HepG2 (cell line): ENCODE measurements at regions not wholly inside any gene's neighbourhood (a gene's known extent, or its start where the extent isn't known, plus 50 kb on each side); places are given as distances from the start of the nearest gene placed in this dataset.

Experiments used
- ATAC-seq: fragments of 200-7000 bp; cut with Tn5 transposase; 3 replicates; pipeline ENCODE4 v1.9.1; 2020; ENCODE audit warnings: mild to moderate bottlenecking, moderate library complexity
- BruUV-seq: library from RNA; stranded (reverse); fragments of 400-500 nt; replicated peaks from 2 replicates; lab custom pipeline; 2021; lab: Mats Ljungman, UMichigan
- CTCF ChIA-PET: fragments of 300-600 bp; formaldehyde crosslinking; extraction: SDS; loops from one replicate; lab custom pipeline; 2021; ENCODE audit warnings: low total read pairs, inconsistent platforms, low intra/inter-chr PET ratio; lab: Yijun Ruan, JAX
- POLR2A ChIA-PET: fragments of 350-600 bp; sonication (Branson Sonifier 250); formaldehyde crosslinking; loops from one replicate; lab custom pipeline; 2020; ENCODE audit warnings: antibody characterized with exemption, inconsistent platforms; lab: Yijun Ruan, JAX
- DNase-seq: peaks from one replicate; pipeline ENCODE4 v3.0.0-alpha.2; 2015; ENCODE audit warnings: low spot score
- FAIRE-seq: peaks from 3 replicates; lab custom pipeline; 2011; peaks lifted over from hg19 to GRCh38; lab: Jason Lieb, UNC
- H2AFZ ChIP-seq: one replicate; pipeline ENCODE4 v1.6.1; 2011; ENCODE audit warnings: low read length, inconsistent platforms
- H3K27ac ChIP-seq: fragments of 300-600 bp; 3 replicates; pipeline ENCODE4 v1.8.0; 2011; ENCODE audit warnings: mixed run types, mild to moderate bottlenecking, mixed read lengths, low read length, inconsistent platforms; ENCODE audit not compliant: insufficient read depth; ENCODE audit errors: extremely low read length
- H3K27me3 ChIP-seq, 2 experiments: fragments of 200-600 bp in 1 of 2; 2 replicates in 1 of 2; 3 replicates in 1 of 2; pipeline versions ENCODE4 v1.6.0 to v1.8.0; 2011; ENCODE audit warnings: low read length in 2 of 2, mild to moderate bottlenecking in 2 of 2, moderate library complexity in 2 of 2, inconsistent platforms in 1 of 2; ENCODE audit not compliant: insufficient read depth in 2 of 2, control insufficient read depth in 1 of 2
- H3K36me3 ChIP-seq, 2 experiments: fragments of 200-600 bp in 1 of 2; replicated peaks in 1 of 2; 2 replicates in 1 of 2; 3 replicates in 1 of 2; pipeline versions ENCODE4 v1.5.1 to v1.8.0; 2011; ENCODE audit warnings: low read length in 2 of 2, inconsistent platforms in 1 of 2; ENCODE audit not compliant: insufficient read depth in 2 of 2, control insufficient read depth in 1 of 2
- H3K4me1 ChIP-seq: 2 replicates; pipeline ENCODE4 v1.5.1; 2012; ENCODE audit warnings: low read length, inconsistent platforms; ENCODE audit not compliant: insufficient read depth
- H3K4me2 ChIP-seq: 2 replicates; pipeline ENCODE4 v1.6.0; 2011; ENCODE audit warnings: low read depth, low read length, inconsistent platforms
- H3K4me3 ChIP-seq, 3 experiments: fragments of 200-600 bp in 1 of 3; sonication (generic), shearing (Covaris generic) in 1 of 3; replicated peaks in 1 of 3; 2 replicates each; pipeline ENCODE4 v1.5.1; 2011 to 2016; ENCODE audit warnings: low read length in 3 of 3, inconsistent platforms in 2 of 3, low read depth in 2 of 3, mild to moderate bottlenecking in 2 of 3, control low read depth in 1 of 3, mixed read lengths in 1 of 3; ENCODE audit not compliant: insufficient read depth in 1 of 3
- H3K79me2 ChIP-seq: one replicate; pipeline ENCODE4 v1.6.1; 2011; ENCODE audit warnings: low read length, inconsistent platforms; ENCODE audit not compliant: insufficient read depth
- H3K9ac ChIP-seq: 2 replicates; pipeline ENCODE4 v1.6.0; 2011; ENCODE audit warnings: mild to moderate bottlenecking, low read depth, low read length, inconsistent platforms; ENCODE audit not compliant: insufficient read depth
- H3K9me3 ChIP-seq: 2 replicates; pipeline ENCODE4 v1.5.1; 2012; ENCODE audit warnings: mild to moderate bottlenecking, low read length
- H4K20me1 ChIP-seq: 2 replicates; pipeline ENCODE4 v1.6.0; 2011; ENCODE audit warnings: inconsistent platforms, mild to moderate bottlenecking, low read length, moderate library complexity; ENCODE audit not compliant: insufficient read depth
- ARNTL ChIP-seq: sonication (generic); formaldehyde crosslinking; IDR thresholded peaks from 2 replicates; pipeline ENCODE4 v1.4.0; 2020; ENCODE audit warnings: mild to moderate bottlenecking, missing genetic modification reagents
- EZH2 ChIP-seq: conservative IDR thresholded peaks from 2 replicates; pipeline ENCODE4 v1.6.1; 2012; ENCODE audit warnings: mild to moderate bottlenecking, low read depth, low read length, moderate library complexity
- NRL ChIP-seq: sonication (generic); formaldehyde crosslinking; IDR thresholded peaks from 2 replicates; pipeline ENCODE4 v1.5.0; 2020; ENCODE audit warnings: missing genetic modification reagents, mild to moderate bottlenecking, moderate library complexity, borderline replicate concordance
- RCOR2 ChIP-seq: IDR thresholded peaks from 2 replicates; pipeline ENCODE4 v1.6.1; 2016; ENCODE audit warnings: missing biosample characterization, missing genetic modification reagents
- REXO4 ChIP-seq: sonication (generic); formaldehyde crosslinking; IDR thresholded peaks from 2 replicates; pipeline ENCODE4 v1.8.0; 2022; ENCODE audit warnings: missing genetic modification reagents, mild to moderate bottlenecking, borderline replicate concordance
- SP5 ChIP-seq: IDR thresholded peaks from 2 replicates; pipeline ENCODE4 v1.6.1; 2016; ENCODE audit warnings: low read depth, borderline replicate concordance
- TAF15 ChIP-seq: fragments of 200-400 bp; formaldehyde crosslinking; IDR thresholded peaks from one replicate; pipeline ENCODE4 v1.6.1; 2018; ENCODE audit warnings: mild to moderate bottlenecking, low read depth, low read length; ENCODE audit not compliant: poor library complexity, severe bottlenecking
- in situ Hi-C: cut with HindIII; loops from 2 replicates; pipeline ENCODE4 v1.10.0; 2017; ENCODE audit warnings: low pct_unique_long_range_greater_than_20kb; ENCODE audit not compliant: extremely low pct_ligation_motif_present
- intact Hi-C: fragments of 100-400 bp; cut with micrococcal nuclease; formaldehyde crosslinking; loops from one replicate; pipeline ENCODE4 v1.10.0; 2022; ENCODE audit not compliant: unreplicated experiment
- TF ChIP-seq, protein P1 (sequence below): sonication (generic); formaldehyde crosslinking; IDR thresholded peaks from 2 replicates; pipeline ENCODE4 v1.4.0; 2020; ENCODE audit warnings: mild to moderate bottlenecking, missing genetic modification reagents
- TF ChIP-seq, protein P2 (sequence below): sonication (generic); formaldehyde crosslinking; conservative IDR thresholded peaks from 2 replicates; pipeline ENCODE4 v1.4.0; 2020; ENCODE audit warnings: missing genetic modification reagents

DNA sequence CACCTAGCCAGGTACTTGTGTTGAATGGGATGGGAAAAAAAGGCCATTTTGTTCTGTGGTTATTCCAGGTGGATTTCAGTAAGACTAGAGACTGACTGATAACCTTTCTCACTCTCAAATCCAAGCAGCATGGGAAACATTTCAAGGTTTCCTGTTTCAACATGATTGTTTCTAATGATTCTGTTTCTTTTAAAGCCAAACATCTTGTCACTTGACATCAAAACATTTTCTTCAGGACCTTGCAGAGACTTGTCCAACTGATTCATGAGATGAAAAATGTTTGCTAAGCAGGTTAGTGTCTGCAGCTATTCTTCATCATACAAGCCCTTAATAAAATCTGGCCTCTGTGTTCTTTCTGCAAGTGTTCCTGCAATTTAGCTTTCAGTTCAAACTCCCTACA is 456.5 kb upstream of the CWC22 start:
- POLR2A ChIA-PET: no interaction called here
- Histone ChIP-seq H3K4me1 (no peaks in the 10 kb centered on the region), H3K79me2 (no peaks in the 10 kb centered on the region), H2AFZ (no peak overlapping the region), H3K4me3 (no peak overlapping the region), H3K4me2 (no peak overlapping the region), H3K9me3 (peaks cover 21% of the 10 kb centered on the region), H3K27ac (no peak overlapping the region), H3K9ac (no peak overlapping the region), H3K36me3 (no peaks in the 10 kb centered on the region), H4K20me1 (no peaks in the 10 kb centered on the region), H3K27me3 (no peaks in the 10 kb centered on the region)
- no peak for ATAC-seq
- in situ Hi-C loops (no loop called here), intact Hi-C loops (no loop called here)
- FAIRE-seq: no peak
- CTCF ChIA-PET: no interaction called here
- TF ChIP-seq, protein P1, sequence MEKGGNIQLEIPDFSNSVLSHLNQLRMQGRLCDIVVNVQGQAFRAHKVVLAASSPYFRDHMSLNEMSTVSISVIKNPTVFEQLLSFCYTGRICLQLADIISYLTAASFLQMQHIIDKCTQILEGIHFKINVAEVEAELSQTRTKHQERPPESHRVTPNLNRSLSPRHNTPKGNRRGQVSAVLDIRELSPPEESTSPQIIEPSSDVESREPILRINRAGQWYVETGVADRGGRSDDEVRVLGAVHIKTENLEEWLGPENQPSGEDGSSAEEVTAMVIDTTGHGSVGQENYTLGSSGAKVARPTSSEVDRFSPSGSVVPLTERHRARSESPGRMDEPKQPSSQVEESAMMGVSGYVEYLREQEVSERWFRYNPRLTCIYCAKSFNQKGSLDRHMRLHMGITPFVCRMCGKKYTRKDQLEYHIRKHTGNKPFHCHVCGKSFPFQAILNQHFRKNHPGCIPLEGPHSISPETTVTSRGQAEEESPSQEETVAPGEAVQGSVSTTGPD: no peak
- TF ChIP-seq ARNTL: no peak
- TF ChIP-seq NRL (CRISPR knock-in tag): no peak
- TF ChIP-seq RCOR2 (CRISPR knock-in tag): no peak
- TF ChIP-seq, protein P2, sequence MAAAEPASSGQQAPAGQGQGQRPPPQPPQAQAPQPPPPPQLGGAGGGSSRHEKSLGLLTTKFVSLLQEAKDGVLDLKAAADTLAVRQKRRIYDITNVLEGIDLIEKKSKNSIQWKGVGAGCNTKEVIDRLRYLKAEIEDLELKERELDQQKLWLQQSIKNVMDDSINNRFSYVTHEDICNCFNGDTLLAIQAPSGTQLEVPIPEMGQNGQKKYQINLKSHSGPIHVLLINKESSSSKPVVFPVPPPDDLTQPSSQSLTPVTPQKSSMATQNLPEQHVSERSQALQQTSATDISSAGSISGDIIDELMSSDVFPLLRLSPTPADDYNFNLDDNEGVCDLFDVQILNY: no peak
- TF ChIP-seq EZH2: no peak
- no peak for TF ChIP-seq TAF15
- no peak for TF ChIP-seq REXO4
- TF ChIP-seq SP5 (CRISPR knock-in tag): no peak
- no peak for DNase-seq
- BruUV-seq: no TSS peak
